Stimulated activated CD4-positive, alpha-beta T cell treated with anti-CD3 and anti-CD28 coated beads, Interleukin-12 subunit alpha, Interleukin-12 subunit beta, amount 100 ng/mL, for 48 hours (primary cell): ENCODE measurements at regions not wholly inside any gene's neighbourhood (a gene's known extent, or its start where the extent isn't known, plus 50 kb on each side); places are given as distances from the start of the nearest gene placed in this dataset.

Experiments used
- DNase-seq, 3 donors: peaks; one replicate each; pipeline ENCODE4 v3.0.0-alpha.2; 2020; ENCODE audit warnings: low read depth in 2 of 3, low spot score in 1 of 3

GRCh38 chr12:94059394-94060368, 88.7 kb upstream of the PLXNC1 start:
- DNase-seq: no peak

GRCh38 chr12:94062194-94062593, 86.2 kb upstream of the PLXNC1 start:
- no peak for DNase-seq

DNA sequence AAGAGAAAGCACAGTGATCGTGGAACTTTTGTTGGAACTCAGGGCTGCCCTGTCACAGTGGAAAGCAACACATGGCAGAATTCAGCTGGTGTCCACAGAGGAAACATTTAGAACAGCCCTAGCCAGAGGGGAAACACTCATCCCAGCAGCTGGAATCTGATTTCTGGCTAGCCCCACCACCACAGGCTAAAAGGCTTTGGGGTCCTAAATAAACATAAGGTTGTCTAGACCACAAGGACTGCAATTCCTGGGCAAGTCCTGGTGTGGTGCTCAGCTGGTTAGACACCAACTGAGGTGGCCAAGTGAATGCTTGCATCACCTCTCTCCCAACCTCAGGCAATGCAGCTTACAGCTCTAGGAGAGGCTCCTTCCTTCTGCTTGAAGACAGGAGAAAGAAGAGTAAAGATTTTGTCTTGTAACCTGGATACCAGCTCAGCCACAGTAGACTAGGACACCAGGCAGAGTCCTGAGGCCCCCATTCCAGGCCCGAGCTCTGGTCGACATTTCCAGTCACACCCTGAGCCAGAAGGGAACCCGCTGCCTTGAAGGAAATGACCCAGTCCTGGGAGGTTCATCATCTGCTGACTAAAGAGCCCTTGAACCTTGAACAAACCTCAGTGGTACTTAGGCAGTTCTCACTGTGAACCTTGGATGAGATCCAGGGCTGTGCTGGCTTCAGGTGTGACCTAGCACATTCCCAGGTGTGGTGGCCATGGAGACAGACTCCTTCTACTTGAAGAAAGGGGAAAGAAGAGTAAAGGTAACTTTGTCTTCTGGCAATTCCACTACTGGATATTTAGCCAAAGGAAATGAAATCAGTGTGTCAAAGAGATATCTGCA, 85.4 kb upstream of the PLXNC1 start:
- DNase-seq: no peak

GRCh38 chr12:94070520-94070919, 77.9 kb upstream of the PLXNC1 start:
- no peak for DNase-seq

DNA sequence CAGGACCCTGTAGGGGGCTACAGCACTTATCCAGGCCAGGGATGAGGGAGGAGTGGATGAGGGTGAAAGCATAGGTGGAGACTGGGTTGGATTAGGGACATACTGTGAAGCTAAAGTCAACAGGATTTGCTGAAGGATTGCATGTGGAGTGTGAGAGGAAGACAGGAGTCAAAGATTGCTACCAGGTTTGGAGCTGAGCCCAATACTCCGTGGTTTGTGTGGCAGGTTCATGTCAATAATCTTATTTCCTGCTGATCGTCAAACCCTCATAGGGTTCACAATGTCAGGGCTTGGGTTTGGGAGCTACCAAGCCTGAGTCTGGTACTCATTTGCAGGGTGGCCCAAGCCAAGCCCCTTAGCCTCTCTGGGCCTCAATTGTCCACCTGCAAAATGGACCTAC, 77.1 kb upstream of the PLXNC1 start:
- DNase-seq: no peak

GRCh38 chr12:94073441-94074051, 74.8 kb upstream of the PLXNC1 start:
- DNase-seq: no peak

DNA sequence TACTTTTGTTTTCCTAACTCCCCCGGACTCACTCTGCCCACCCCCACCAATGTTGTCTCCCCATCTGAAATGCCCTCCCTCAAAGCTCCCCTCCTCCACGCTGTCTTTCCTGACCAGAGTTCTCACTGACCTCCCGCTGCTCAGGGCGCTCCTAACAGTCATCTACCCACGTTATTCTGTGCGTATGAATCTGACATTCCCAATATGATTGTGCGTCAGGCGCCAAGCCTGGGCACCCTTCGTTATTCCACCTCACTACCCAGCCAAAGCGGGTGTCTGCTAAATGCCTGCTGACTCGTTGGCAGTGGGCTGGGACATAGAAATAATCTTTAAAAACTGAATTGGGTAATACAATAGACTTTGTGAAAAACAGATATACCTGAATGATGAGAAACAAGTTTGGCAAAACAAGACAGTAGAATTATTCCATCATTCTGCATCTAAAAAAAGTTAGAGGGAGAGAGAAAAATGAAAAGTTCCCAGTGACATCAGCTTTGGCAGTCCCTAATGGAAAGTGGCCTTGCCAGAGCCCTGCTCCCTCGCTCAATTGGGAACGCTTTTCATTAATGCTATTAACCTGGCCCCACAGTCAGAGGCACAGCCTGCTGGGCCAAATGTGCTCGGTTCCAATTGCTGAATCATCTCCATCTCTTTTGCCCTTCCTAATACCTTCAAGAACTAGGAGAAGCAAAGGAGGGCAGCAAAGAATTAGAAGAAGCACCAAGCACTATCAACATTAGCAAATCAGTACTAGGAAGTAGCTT, 74.0 kb upstream of the PLXNC1 start:
- DNase-seq: no peak

DNA sequence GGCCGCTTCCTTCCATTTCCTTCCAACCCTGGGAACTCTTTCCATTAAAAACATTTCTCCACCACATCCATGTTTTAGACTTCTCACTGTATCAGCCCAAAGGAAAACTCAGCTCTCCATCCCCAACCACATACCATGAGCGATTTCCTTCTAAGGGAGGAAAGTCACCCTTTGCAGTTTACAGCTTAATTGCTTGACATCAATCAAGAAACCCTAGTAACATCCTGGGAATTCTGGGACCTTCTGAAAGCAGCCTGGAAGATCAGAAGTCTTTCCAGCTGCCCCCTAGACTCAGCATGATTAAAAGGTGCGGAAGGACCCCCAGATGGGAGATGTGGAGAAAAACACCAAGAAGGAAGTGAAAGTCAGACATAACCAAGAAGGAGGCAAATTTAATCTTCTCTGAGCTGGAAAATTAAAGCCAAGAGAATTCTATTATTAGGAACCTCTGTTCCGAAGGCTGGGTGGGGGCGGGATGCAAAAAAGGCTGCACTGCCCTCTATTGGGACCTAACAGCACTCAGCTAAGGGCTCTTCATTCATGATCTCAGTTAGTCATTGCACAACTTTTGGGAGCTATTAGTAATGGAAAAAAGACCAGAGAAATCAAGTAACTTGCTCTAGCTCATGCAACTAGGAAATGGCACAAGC, 73.3 kb upstream of the PLXNC1 start:
- DNase-seq: no peak

DNA sequence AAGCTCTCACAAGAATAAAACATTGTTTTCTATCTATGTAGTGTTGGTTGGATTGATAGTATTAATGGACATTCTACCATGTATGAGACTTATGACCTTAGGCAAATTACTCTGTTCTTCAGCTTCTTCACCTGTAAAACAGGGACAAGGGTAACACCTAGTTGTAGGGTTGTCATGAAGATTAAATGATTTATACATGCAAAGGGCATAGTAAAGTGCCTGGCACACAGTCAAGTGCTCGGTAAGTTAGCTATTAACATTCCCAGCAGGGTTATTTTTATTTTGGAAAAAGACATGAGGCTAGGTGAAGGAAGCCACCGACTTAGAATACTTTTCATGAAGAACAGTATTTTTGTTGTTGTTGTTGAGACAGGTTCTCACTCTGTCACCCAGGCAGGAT, 71.2 kb upstream of the PLXNC1 start:
- no peak for DNase-seq

DNA sequence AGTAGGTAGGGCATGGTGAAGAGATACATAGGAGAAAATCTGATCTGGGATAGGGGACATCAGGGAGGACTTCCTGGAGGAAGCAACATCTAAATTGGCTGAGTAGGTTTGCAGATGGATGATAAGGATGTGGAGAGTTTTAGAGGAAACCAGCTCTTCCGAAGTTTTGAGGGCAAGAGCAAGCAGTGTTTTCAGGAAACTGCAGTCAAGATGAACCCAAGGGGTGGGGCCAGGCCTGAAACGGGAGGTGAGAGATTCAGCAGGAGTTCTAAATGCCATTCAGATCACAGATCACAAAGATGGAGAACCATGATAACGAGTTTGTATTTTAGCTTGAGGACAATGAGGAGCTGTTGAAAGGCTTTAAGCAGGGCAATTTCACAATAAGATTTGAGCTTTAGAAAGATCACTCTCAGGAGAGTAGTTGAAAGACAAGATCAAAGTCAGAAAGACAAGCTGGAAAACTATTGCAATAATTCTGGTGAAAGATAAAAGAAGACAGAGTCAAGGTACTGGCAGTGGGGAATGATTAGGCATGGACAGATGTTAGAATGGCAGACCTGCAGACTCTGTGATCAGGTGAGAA, 70.1 kb upstream of the PLXNC1 start:
- no peak for DNase-seq

DNA sequence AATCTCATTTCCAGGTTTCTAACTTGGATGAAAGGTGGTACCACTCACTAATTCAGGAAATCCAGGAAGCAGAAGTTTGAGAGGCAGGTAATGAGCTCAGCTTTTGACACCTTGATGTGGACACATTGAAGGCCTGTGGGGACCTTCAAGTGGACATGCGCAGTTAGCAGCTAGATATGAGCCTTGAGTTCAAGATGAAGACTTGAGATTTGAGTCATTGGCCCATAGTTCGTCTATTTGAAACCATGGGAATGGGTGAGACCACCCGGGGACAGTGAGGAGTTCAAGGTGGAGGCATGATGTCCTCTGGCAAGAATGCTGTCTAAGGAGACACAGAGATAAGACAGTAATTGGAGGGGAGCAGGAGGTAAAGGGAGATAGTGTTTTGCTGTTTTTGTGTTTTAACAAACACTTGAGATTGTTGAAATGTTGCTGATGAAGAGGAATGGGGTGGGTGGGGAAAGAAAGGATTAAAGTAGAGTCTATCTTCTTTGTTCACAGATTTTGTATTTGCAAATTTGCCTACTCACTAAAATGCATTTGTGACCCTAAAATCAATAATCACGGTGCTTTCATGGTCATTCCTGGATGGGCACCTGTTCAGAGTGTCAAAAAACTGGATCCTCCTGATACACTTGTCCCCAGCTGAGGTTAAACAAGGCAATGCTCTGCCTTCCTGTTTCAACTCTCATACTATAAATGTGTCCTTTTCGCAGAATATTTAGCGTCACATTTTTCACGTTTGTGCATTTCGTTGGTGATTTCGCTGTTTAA, 69.5 kb upstream of the PLXNC1 start:
- no peak for DNase-seq

- no peak for DNase-seq
Measured at GRCh38 chr12:94079566-94080340, 68.6 kb upstream of the PLXNC1 start.

DNA sequence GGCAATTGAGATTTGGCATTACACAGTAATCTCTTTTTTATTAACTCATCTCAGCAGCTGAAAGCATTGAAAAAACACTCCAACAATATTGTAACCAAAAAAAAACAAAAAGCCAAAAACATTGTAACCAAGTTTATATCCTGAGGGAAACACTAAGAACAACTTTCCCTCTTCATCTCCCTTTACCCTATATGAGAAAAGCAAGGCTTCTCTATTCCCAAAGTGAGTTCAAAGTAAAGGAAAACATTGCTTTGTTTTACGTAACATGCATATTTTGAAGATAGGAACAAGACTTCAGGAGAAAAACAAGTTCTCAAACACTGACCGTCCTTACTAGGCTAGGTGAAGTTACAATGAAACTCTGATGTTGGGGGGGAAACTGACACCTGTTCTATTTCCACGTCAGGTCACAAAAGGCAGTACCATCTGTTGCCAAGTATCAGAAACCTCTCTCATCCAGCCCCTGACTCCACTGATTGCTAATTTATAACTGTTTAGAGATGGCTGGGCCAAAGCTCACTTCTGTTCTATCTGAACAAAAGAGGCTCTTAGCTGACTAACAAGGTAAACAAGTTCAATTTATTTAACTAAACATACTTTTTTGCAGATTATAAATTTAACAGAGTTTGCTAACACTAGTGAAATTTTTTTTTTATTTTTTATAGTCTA, 67.9 kb upstream of the PLXNC1 start:
- no peak for DNase-seq

DNA sequence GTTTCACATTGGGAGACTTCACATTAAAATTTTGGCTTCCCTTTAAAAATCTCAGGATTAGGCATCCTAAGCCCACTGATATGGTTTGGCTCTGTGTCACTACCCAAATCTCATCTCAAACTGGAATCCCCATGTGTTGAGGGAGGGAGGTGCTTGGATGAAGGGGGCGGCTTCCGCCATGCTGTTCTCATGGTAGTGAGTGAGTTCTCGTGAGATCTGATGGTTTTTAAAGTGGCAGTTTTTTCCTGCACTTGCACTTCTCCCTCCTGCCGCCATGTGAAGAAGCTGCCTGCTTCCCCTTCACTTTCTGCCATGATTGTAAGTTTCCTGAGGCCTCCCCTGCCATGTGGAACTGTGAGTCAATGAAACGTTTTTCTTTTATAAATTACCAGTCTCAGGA, 65.7 kb upstream of the PLXNC1 start:
- DNase-seq: no peak

GRCh38 chr12:94089891-94090290, 58.5 kb upstream of the PLXNC1 start:
- no peak for DNase-seq

GRCh38 chr12:94091624-94092023, 56.8 kb upstream of the PLXNC1 start:
- DNase-seq: no peak

GRCh38 chr12:94092516-94093241, 55.7 kb upstream of the PLXNC1 start:
- DNase-seq: no peak
